Epidermal melanocyte (primary cell): ENCODE measurements at regions not wholly inside any gene's neighbourhood (a gene's known extent, or its start where the extent isn't known, plus 50 kb on each side); places are given as distances from the start of the nearest gene placed in this dataset.
"Not testable (repeated sequence)": the region's sequence is repeated elsewhere in the genome, so short reads cannot be mapped to it uniquely, and the experiment has no call there.

Experiments
- DNase-seq: peaks from one replicate; pipeline ENCODE4 v3.0.0; 2011; ENCODE audit warnings: low spot score; ENCODE audit not compliant: insufficient read length

DNA sequence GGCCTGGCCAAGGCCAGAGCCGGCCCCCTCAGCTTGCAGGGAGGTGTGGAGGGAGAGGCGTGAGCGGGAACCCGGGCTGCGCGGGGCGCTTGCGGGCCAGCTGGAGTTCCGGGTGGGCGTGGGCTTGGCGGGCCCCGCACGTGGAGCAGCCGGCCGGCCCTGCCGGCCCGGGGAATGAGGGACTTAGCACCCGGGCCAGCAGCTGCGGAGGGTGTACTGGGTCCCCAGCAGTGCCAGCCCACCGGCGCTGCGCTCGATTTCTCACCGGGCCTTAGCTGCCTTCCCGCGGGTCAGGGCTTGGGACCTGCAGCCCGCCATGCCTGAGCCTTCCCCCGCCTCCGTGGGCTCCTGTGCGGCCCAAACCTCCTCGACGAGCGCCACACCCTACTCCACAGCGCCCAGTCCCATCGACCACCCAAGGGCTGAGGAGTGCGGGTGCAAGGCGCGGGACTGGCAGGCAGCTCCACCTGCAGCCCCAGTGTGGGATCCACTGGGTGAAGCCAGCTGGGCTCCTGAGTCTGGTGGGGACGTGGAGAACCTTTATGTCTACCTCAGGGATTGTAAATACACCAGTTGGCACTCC, 1800.2 kb downstream of the MRPL39 start:
- not testable (repeated sequence) for DNase-seq

DNA sequence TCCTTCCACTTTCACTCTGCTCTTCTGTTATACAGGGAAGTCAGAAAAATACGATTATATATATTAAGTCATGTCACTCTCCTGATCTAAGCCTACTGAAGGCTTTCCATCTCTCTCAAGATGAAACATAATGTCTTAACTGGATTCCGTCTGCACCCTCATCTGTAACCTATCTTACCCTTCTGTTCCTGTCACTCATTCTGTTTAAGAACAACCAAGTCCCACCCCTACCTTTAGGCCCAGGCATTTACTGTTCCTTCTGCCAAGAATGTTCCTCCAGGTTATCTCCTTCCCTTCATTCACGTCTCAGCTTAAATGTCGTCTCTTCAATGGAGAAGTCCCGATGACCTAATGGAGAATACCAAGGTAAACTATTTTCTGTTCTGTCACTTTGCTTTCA, 1802.4 kb downstream of the MRPL39 start:
- DNase-seq, result no peak

DNA sequence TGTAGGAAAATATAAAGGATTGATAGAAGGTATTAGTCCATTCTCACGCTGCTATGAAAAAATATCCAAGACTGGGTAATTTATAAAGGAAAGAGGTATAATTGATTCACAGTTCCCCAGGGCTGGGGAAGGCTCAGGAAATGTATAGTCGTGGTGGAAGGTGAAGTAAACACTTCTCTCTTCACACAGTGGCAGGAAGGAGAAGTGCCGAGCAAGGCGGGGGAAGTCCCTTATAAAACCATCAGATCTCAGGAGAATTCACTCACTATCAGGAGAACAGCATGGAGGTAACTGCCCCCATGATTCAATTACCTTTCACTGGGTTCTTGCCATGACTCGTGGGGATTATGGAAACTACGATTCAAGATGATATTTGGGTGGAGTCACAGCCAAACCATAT, 1806.0 kb downstream of the MRPL39 start:
- no peak for DNase-seq

DNA sequence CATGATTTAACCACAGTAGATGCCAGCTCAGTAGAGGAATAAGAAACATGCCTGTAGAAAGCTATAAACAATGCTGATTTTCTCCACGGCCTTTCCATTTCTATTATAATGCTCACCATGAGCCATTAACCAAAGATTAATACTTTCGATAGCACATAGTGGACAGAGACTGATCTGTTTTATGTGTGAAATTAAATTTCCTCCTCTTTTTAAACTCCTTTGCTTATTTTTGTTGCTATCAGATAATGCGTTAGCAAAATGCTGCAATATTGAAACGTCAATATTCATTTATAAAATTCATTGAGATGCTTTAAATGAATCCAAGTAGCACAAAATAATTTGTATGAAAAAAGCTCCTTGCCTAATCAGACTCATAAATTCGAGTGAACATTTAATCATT, 1807.9 kb downstream of the MRPL39 start:
- no peak for DNase-seq

DNA sequence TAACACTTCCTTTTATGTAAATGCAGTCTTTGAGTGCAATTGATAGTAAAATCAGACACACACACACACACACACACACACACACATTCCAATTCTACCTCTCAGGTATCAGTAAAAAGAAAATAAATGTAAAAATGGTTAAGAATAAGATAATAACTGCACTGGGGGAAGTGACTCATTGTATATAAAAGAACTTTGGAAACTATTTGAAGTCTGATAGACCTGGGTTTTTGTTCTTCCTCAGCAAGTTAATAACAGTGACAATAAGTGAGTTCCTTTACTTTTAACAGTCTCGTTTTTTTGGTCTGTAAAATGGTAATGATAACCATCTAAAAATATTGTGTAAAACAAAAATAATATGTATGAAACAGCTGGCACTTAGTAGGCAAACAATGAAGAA, 1815.0 kb downstream of the MRPL39 start:
- no peak for DNase-seq

DNA sequence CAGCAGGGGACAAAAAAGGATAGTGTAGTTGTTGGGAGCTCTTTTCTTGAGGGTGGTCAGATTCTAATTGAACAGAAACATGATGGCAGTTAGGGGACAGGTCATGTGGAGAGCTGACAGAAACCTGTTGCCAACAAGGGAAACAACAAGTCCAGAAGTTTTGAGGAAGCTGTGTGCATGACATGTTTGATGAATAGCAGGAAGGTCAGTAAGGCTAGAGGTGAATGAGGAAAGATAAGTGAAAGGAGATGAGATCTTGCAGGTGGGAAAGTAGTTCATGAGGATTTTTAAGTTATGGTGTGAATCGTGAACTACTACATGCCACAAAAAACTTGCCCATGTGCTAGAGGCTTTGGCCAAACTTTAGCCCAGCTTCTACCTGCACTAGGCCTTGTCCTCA, 1817.4 kb downstream of the MRPL39 start:
- DNase-seq, result no peak

DNA sequence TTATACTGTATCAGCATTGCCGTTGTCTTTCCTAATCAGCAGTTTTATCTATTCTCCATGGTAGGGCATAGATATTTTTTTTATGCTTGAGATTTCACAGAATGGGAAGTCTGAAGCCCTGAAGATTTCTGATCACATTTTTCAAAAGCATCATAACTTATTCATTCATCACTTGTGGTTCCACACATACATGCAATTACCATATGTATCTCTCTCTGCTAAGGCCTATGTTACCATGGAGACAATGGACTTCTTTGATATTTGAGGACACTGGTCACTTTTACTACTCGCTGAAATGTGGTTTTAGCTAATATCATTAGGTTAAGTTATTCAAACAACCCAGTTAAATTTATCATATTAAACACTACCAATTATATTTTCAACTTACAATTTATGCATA, 1827.0 kb downstream of the MRPL39 start:
- DNase-seq, result no peak

DNA sequence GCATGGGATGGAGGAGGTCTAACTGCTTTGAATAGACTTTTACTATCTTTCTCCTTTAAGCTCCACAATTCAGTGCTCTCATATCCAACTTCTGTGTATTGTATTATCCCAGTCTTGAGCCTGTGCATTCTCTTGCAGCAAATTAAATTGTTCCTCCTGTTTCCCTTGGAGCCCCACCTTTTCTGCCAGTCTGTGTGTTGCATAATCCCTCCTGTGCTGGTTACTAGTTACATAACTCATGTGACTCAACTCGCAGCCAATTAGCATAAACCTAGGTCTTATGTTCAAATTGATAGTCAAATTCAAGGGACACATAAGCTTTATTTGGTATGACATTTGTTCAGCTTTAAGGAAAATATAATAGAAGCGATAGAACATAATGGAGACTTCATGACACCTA, 1863.5 kb downstream of the MRPL39 start:
- DNase-seq, result no peak

DNA sequence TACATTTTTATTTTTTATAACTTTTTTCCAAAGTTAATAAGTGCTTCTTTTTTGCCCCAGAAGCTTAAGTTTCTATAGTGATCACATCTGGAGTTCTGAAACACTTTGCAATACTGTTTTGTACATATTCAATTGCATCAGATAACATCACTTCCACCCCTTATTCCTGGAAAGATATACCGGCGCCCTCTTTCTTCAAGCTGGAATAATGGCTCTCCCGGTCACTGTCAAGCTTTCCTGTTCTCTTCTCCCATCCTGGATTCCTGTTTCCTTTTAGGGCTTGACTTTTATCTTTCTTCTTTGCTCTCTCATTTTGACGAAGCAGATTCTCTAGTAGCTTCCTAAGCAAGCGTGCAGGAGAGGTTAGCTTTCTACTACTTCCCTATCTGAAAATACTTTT, 1866.8 kb downstream of the MRPL39 start:
- no peak for DNase-seq

DNA sequence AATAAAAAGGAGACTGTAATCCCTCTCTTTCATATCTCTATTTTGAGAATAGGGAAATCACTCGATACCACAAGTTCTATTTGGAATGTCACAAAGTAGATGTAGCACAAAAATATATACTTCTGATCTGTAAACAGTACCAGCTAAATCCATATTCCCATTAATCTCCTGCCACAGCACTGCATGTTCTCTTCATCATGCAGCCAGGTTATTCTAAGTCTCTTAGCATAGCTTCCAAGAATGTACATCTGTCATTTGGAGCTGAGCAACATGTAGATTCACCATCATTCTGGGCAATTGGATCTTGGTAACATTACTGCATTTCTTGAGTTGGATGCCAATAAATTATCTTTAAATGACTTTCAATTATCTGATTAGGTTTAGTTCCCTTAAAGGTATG, 1874.5 kb downstream of the MRPL39 start:
- no peak for DNase-seq

DNA sequence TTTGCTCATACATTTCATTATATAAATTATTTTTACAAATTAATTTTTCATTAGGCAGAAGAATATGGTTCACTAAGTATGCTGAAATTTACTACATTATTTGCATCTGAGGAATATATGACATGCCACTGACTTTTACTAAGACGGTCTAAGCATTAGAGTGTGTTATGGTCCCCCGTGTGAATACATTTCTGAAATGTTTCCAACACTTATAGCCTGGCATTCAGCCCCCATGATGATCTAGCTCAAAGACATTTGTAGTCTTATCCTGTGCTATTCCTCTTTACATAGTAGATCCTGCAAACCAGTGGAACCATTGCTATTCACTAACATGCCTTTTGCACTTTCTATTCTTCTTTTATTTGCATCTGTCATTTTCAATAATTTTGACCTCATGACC, 1878.0 kb downstream of the MRPL39 start:
- DNase-seq, result no peak

DNA sequence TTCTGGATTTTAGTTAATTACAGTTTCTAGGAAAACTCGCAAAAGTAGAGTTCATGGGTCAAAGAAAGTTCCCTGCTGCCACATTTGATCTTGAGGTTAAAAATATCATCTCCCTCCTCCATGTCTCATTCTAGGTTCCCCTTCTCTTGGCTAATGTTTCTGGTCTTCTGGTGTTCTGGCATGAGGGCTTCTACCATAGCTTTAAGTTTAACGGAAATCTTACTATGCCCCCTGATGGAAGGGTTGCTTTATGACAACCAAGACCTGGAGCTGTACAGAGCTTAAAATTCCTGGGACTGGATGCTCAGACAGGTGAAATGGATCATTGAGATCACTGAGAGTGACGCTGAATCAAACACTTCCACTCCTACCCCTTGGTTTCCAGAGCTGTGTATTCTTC, 1881.7 kb downstream of the MRPL39 start:
- no peak for DNase-seq

DNA sequence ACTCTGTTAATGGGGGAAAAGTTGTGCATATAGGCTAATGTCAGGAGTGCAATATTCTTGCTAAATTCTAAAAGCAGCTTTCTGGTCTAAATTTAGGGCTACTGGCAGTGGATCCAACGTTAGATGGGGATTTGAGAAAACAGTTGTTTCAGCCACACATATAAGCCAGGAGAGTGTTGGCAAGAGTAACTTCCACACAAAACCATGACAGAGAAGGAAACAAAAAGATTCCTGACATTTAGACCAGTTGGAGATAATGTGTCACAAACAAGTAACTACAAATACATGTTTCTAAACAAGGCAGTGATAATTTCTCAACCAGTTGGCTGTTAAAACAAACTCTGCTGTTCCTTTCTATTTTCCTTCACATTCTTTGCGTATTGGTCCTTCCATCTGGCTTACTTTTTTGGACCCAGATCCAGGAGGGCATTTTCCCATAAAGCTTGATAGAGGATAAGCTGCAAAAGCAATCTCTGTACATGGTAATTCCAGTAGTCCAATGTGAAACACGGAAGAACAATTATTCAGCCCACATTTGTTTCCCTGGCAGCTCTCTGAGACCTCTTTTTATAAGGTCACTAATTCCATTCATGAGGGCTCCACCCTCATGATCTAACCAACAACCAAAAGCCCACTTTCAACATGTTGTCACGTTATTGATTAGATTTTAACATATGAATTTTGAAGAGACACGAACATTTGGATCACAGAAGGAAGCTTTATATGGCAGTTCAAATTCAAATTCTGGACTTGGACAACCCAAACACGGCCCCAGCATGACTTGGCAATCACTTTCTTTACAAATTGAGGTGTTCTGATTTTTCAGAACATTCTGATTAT, 1888.6 kb downstream of the MRPL39 start:
- no peak for DNase-seq

DNA sequence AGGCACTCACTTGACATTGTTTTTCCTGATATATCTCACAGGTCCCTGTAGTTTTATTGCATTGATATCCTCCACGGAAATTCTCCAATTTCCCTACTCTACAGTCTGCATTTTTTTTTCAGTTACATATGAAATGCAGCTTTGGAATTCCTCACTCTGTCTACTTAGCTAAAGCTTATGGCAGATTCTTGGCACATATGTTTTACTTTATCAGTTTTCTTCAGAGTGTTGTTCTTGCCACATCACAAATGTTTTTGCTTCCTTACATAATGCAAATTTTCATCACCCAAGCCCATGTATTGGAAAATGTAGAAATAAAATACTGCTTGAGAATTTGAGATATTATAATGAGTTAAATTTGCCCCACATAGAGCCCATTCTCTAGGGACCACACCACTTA, 1895.1 kb downstream of the MRPL39 start:
- no peak for DNase-seq

DNA sequence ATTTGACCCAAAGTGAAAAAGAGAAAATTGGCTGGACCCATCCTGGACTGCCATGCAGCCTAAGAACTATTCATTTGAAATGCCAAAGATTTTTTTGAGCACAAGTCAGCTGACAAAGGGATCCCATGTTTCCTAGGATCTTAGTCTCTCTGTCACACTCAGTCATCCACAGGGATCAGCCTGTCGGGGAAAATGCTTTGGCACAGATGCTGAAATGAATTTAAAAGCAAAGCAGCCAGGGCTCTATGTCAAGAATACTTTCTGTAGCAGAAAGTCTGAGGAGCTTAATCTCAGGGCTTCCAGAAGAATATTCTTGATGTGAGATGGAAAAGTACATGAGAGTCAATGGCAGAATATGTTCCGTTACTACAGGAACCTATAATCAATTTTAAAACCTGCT, 1900.8 kb downstream of the MRPL39 start:
- no peak for DNase-seq

DNA sequence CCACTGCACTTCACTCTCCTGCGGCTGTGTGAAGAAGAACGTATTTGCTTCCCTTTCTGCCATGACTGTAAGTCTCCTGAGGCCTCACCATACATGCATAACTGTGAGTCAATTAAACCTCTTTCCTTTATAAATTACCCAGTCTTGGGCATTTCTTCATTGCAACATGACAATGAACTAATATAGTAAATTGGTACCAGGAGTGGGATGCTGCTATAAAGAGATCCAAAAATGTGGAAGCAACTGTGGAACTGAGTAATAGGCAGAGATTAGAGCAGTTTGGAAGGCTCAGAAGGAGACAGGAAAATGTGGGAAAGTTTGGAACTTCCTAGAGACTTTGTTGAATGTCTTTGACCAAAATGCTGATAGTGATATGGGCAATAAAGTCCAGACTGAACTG, 1907.9 kb downstream of the MRPL39 start:
- no peak for DNase-seq

DNA sequence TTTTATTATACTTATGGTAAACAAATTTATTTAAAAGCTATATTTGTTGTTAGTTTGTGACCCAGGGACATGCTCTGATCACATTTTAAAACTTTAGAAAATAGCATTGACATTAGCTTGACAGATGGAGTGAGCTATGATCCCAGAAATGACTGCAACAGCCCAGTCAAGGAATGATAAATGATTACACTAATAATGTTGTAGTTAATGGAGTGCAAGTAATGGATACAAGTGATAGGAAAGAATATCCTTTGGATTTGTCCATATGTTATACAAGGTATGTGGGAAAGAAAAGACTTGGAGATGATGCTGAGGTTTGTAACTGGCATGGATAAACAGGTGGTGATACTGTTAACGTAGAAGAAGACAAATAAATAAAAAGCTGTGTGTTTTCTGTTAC, 1908.7 kb downstream of the MRPL39 start:
- DNase-seq, result no peak

DNA sequence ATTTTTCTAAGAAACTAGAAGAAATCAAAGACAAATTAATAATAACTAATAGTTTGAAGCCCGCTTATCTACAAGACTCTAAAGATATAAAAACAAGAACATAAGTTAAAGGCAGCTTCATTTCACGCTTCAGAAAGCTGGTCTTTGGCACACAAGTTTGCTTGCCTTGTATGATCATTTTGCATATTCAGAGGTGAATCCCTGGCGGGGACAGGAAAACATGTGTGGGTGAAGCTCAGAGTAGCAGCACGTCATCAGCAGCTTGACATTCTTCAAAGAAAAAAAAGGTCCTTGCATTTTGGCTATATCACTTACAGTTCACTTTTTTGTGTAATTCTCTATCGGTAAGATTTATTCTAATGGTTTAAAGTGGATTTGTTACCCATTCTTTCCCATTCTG, 1911.8 kb downstream of the MRPL39 start:
- no peak for DNase-seq

DNA sequence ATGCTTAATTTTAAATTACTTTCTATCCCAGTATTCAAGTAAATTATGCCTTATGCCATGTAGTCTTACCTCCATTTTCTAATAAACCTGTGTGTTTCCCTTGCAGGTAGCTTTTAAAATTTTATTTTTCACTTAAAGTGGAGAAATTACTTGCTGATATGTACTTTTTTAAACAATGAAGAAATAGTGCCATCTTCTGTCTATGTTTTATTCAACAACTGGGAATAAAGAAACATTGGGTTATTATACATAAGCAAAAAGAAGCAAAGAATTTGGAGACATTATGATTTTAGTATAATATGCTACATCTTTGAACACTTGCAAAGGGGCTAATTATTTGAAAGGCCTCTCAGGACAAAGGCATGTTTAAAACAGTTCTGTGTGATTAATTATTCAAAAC, 1912.9 kb downstream of the MRPL39 start:
- no peak for DNase-seq

DNA sequence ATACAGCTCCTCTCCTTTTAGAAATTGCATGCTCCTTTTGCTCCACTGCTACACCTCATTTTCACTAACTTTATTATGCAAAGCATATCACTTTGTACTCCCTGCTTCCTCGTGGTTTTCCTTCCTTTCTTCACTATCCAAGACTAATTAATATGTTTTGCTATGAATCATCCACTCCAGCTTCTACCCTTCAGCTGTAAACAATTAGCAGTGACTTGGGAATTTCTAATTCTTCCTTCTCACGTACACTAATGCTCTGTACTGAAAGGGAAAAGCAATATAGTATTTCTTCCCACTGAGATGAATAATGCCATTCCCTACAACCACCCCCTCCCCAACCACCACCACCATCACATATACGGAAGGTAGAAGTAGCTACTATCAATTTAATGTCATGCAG, 1917.0 kb downstream of the MRPL39 start:
- no peak for DNase-seq

DNA sequence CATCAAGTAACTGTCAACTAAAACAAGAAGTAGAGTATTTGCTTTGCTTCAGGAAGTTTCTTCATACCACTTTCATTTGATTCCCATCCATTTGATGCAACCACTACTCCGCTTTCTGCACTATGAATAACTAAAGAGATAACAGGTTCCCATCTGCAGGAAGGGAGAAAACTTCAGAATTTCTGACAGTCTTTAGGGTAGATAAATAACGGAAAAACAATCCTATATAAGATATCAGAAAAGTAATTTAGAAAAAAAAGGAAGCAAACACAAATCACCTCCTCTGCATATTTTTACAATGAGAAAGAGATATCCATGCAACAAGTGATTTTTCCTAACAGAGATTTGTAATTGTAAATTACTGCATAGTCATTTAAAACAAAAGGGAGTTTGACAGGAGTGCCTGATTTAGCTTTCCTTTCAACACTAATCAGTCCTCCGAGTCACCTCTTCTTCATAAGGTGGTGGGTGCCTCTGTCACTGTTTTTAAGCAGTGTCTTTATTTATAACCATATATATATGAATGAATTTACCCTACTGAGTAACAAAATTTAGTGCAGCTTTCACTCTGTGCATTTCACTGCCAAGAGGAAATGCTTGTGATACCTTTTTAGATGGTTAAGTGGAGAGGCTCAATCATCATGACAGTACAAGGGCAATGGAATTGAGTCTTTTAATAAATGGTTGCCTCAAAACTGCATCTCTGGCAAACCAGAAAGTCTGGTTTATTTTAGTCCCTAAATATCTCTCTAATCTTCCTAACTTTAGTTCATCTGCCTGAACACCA, 1920.4 kb downstream of the MRPL39 start:
- DNase-seq, result no peak

DNA sequence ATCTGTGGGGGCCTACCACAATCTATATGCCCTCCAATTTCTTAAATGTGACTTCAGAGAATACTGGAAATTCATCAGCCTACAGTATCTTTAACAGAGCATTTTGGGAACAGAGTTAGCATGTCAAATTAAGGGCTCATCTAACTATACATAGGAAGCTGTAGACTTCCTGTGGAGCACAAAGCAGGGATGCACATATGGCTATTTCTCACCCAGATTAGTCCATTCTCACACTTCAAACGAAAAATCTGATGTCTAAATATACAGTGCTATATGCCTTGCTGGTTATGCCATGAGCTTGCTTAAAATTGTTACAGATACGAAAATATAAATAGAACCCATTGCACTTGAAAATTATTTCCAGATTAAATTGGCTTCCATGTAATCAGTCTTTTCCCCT, 1922.8 kb downstream of the MRPL39 start:
- no peak for DNase-seq
